Left lung (tissue), 4 donors: ENCODE measurements at regions not wholly inside any gene's neighbourhood (a gene's known extent, or its start where the extent isn't known, plus 50 kb on each side); places are given as distances from the start of the nearest gene placed in this dataset.

Source experiments
- ATAC-seq: fragments of 200-7000 bp; cut with Tn5 transposase; one replicate; pipeline ENCODE4 v1.9.1; 2020; ENCODE audit warnings: moderate library complexity
- DNase-seq, 4 donors: peaks; one replicate each; pipeline ENCODE4 v3.0.0-alpha.2; 2013 to 2020
- H3K27ac ChIP-seq, 2 donors: fragments of 200-600 bp; sonication (generic) in 1 of 2; one replicate each; pipeline versions ENCODE4 v1.5.0 to v1.8.0; 2020 to 2021
- H3K27me3 ChIP-seq, 2 donors: fragments of 200-600 bp; sonication (generic) in 1 of 2; one replicate each; pipeline versions ENCODE4 v1.5.0 to v1.8.0; 2020 to 2021
- H3K36me3 ChIP-seq, 2 donors: fragments of 200-600 bp; sonication (generic) in 1 of 2; one replicate each; pipeline versions ENCODE4 v1.5.0 to v1.8.0; 2020 to 2021
- H3K4me1 ChIP-seq, 2 donors: fragments of 200-600 bp; one replicate each; pipeline ENCODE4 v1.8.0; 2021
- H3K4me3 ChIP-seq, 2 donors: fragments of 200-600 bp; sonication (generic) in 1 of 2; one replicate each; pipeline versions ENCODE4 v1.5.0 to v1.8.0; 2020 to 2021; ENCODE audit warnings: mild to moderate bottlenecking in 1 of 2
- H3K9me3 ChIP-seq, 2 donors: fragments of 200-600 bp; sonication (generic) in 1 of 2; one replicate each; pipeline versions ENCODE4 v1.5.0 to v1.8.0; 2020 to 2021
- CTCF ChIP-seq, 2 donors: fragments of 200-600 bp; sonication (generic) in 1 of 2; IDR thresholded peaks; one replicate each; pipeline versions ENCODE4 v1.5.0 to v1.8.0; 2021; ENCODE audit warnings: antibody characterized with exemption in 2 of 2
- intact Hi-C, 2 donors: fragments of 100-400 bp; cut with DNase I; formaldehyde crosslinking; loops; one replicate each; pipeline versions ENCODE4 v1.11.2 to v1.14.2; 2022
- donor health status: DM: no; HTN: yes; CAD: no.
- donor health status: DM: no; HTN: no; CAD: no.

- ATAC-seq = peak; percentile 96
- Histone ChIP-seq H3K36me3 (no peaks in the 10 kb centered on the region), H3K27ac (no peak overlapping the region), H3K27me3 (no peaks in the 10 kb centered on the region), H3K4me1 (no peaks in the 10 kb centered on the region), H3K4me3 (no peak overlapping the region), H3K9me3 (no peaks in the 10 kb centered on the region)
- TF ChIP-seq CTCF (IDR thresholded peaks at IDR 0.05) = no peak
- peak in 3 of 4 donors; percentile 27 to 39 (median 38) for DNase-seq
- intact Hi-C loops = no loop called here
Measured at GRCh38 chr14:87691042-87691881, 301.7 kb downstream of the GALC start.

DNA sequence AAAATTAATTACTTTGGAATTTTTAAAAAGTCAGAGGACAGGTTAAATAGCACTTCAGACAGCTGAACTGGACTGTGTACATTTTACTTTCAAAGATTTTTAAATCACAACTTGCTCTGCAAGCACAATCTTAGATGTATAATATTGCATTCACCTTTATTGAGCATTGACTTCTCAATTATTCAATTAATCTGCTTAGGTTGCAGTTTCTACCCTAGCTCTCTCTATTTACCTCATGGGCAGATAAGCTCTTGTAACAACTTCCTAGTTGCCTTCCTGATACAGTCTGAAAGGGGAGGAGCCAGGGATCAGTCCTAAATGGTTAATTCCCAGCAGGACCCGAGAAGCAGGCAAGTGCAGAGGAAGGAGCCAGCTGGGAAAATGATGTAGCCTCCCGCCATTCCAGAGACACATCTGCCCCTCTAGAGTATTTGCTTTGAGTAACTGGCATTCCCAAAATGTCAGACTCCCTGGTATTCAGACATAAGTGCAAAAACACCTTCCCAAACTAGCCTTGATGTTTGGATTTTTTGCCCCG lies 302.8 kb downstream of the GALC start:
- no peak overlapping the region for H3K27ac ChIP-seq
- no peak for ATAC-seq

DNA sequence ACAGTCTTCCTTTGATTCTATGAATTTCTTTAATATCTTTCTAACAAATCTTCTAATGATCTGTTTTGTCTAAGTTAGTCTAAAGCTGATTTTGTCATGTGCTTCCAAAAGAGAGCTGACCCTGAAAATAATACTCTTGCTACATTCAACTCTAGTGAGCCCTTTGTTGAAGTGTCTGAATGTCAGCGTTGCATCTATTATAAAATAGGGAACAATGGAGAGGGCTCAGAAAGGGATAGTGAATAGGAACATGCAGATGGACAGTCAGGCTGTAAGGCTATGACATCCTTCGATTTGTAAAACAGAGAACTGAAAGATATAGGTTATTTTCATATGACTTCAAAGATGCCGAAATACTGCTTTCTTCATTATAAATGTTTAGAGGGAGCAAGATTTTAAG lies 304.5 kb downstream of the GALC start:
- Histone ChIP-seq H3K27me3 (no peaks in the 10 kb centered on the region), H3K27ac (no peak overlapping the region), H3K9me3 (no peaks in the 10 kb centered on the region), H3K36me3 (no peaks in the 10 kb centered on the region), H3K4me3 (no peak overlapping the region), H3K4me1 (no peaks in the 10 kb centered on the region)
- intact Hi-C loops = no loop called here
- ATAC-seq = no peak
- no peak for TF ChIP-seq CTCF (IDR thresholded peaks at IDR 0.05)
- DNase-seq = no peak

More for the DNA sequence above, 302.8 kb downstream of the GALC start:
- Histone ChIP-seq H3K9me3 (no peaks in the 10 kb centered on the region), H3K36me3 (no peaks in the 10 kb centered on the region), H3K27me3 (no peaks in the 10 kb centered on the region), H3K4me3 (no peak overlapping the region), H3K4me1 (no peaks in the 10 kb centered on the region)
- DNase-seq = no peak
- no peak for TF ChIP-seq CTCF (IDR thresholded peaks at IDR 0.05)
- intact Hi-C loops = no loop called here

GRCh38 chr14:87687420-87687819 lies 305.6 kb downstream of the GALC start:
- Histone ChIP-seq H3K27me3 (no peaks in the 10 kb centered on the region), H3K4me3 (no peak overlapping the region), H3K9me3 (no peaks in the 10 kb centered on the region), H3K4me1 (no peaks in the 10 kb centered on the region), H3K27ac (no peak overlapping the region), H3K36me3 (no peaks in the 10 kb centered on the region)
- intact Hi-C loops = no loop called here
- no peak for TF ChIP-seq CTCF (IDR thresholded peaks at IDR 0.05)
- DNase-seq (no peak), ATAC-seq (no peak)

DNA sequence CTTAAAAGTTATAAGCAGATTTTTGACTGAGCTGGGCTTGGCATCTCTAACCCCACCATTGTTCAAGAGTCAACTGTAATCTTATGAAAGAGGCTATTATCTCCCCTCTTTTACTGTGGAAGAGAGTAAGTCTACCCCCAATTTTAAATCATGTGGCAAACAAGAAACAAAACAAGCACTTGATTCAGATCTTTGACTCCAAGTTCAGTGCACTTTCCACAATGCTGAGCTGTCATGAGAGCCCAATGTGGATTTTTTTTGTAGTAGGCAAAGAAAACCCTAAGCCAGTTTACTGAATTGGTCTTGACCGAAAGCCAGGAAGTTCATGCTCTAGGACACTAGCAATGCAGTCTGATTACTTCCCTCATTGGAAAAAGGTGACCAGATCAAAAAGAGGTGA lies 306.2 kb downstream of the GALC start:
- DNase-seq = no peak
- Histone ChIP-seq H3K27ac (no peak overlapping the region), H3K36me3 (no peaks in the 10 kb centered on the region), H3K4me1 (no peaks in the 10 kb centered on the region), H3K9me3 (no peaks in the 10 kb centered on the region), H3K4me3 (no peak overlapping the region), H3K27me3 (no peaks in the 10 kb centered on the region)
- ATAC-seq = no peak
- no peak for TF ChIP-seq CTCF (IDR thresholded peaks at IDR 0.05)
- intact Hi-C loops = no loop called here
